ENCODE measurements at regions not wholly inside any gene's neighbourhood (a gene's known extent, or its start where the extent isn't known, plus 50 kb on each side); places are given as distances from the start of the nearest gene placed in this dataset.

- no peak for DNase-seq (ENCODE audit: low read depth, low spot score)
- no peak for TF ChIP-seq CTCF (IDR thresholded peaks at IDR 0.05; ENCODE audit: low read depth, low read length)
- in situ Hi-C loops (cut with HindIII; ENCODE audit: low sequenced_read_pairs), result no loop called here
- no peak overlapping the region for H3K4me3 ChIP-seq (ENCODE audit: low read depth, low read length)
Observed at GRCh38 chr15:92336419-92336987, 57.2 kb upstream of the ST8SIA2 start.

- no peak for TF ChIP-seq CTCF (IDR thresholded peaks at IDR 0.05; ENCODE audit: low read depth, low read length)
- in situ Hi-C loops (cut with HindIII; ENCODE audit: low sequenced_read_pairs), result no loop called here
- no peak for DNase-seq (ENCODE audit: low read depth, low spot score)
- no peak overlapping the region for H3K4me3 ChIP-seq (ENCODE audit: low read depth, low read length)
Observed at GRCh38 chr15:92339361-92339760, 54.3 kb upstream of the ST8SIA2 start.
